HEK293 (cell line): ENCODE measurements at regions not wholly inside any gene's neighbourhood (a gene's known extent, or its start where the extent isn't known, plus 50 kb on each side); places are given as distances from the start of the nearest gene placed in this dataset.

Experiments
- EGR2 ChIP-seq: fragments of 450-650 bp; formaldehyde crosslinking; IDR thresholded peaks from 2 replicates; pipeline ENCODE4 v1.5.1; 2016; ENCODE audit warnings: low read depth, missing biosample characterization, missing genetic modification characterization
- OVOL3 ChIP-seq: fragments of 450-650 bp; formaldehyde crosslinking; IDR thresholded peaks from 2 replicates; pipeline ENCODE4 v1.5.1; 2016; ENCODE audit warnings: missing biosample characterization, missing genetic modification characterization
- PRDM4 ChIP-seq: fragments of 450-650 bp; formaldehyde crosslinking; IDR thresholded peaks from 2 replicates; pipeline ENCODE4 v1.5.1; 2017; ENCODE audit warnings: missing biosample characterization, missing genetic modification characterization
- ZNF223 ChIP-seq: fragments of 450-650 bp; formaldehyde crosslinking; IDR thresholded peaks from 2 replicates; pipeline ENCODE4 v1.5.1; 2016; ENCODE audit warnings: missing biosample characterization, missing genetic modification characterization
- ZNF398 ChIP-seq: fragments of 450-650 bp; formaldehyde crosslinking; IDR thresholded peaks from 2 replicates; pipeline ENCODE4 v1.5.1; 2017; ENCODE audit warnings: missing biosample characterization, missing genetic modification characterization
- ZNF449 ChIP-seq: fragments of 450-650 bp; formaldehyde crosslinking; IDR thresholded peaks from 2 replicates; pipeline ENCODE4 v1.5.1; 2017; ENCODE audit warnings: missing biosample characterization, mild to moderate bottlenecking, missing genetic modification characterization, moderate library complexity
- TF ChIP-seq, protein P1 (sequence below): fragments of 450-650 bp; formaldehyde crosslinking; IDR thresholded peaks from 2 replicates; pipeline ENCODE4 v1.5.1; 2016; ENCODE audit warnings: missing biosample characterization, missing genetic modification characterization

- TF ChIP-seq, protein P1, sequence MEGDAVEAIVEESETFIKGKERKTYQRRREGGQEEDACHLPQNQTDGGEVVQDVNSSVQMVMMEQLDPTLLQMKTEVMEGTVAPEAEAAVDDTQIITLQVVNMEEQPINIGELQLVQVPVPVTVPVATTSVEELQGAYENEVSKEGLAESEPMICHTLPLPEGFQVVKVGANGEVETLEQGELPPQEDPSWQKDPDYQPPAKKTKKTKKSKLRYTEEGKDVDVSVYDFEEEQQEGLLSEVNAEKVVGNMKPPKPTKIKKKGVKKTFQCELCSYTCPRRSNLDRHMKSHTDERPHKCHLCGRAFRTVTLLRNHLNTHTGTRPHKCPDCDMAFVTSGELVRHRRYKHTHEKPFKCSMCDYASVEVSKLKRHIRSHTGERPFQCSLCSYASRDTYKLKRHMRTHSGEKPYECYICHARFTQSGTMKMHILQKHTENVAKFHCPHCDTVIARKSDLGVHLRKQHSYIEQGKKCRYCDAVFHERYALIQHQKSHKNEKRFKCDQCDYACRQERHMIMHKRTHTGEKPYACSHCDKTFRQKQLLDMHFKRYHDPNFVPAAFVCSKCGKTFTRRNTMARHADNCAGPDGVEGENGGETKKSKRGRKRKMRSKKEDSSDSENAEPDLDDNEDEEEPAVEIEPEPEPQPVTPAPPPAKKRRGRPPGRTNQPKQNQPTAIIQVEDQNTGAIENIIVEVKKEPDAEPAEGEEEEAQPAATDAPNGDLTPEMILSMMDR (tag by site-specific recombination), result no peak
- TF ChIP-seq OVOL3 (tag by site-specific recombination), result no peak
- TF ChIP-seq EGR2, result no peak
- no peak for TF ChIP-seq ZNF398 (tag by site-specific recombination)
- no peak for TF ChIP-seq ZNF223
- TF ChIP-seq PRDM4, result no peak
- no peak for TF ChIP-seq ZNF449 (tag by site-specific recombination)
Observed at GRCh38 chr2:129233751-129234406, 745.6 kb upstream of the RAB6C start.
